ENCODE measurements at regions not wholly inside any gene's neighbourhood (a gene's known extent, or its start where the extent isn't known, plus 50 kb on each side); places are given as distances from the start of the nearest gene placed in this dataset.
"Not testable (repeated sequence)": the region's sequence is repeated elsewhere in the genome, so short reads cannot be mapped to it uniquely, and the experiment has no call there.

DNA sequence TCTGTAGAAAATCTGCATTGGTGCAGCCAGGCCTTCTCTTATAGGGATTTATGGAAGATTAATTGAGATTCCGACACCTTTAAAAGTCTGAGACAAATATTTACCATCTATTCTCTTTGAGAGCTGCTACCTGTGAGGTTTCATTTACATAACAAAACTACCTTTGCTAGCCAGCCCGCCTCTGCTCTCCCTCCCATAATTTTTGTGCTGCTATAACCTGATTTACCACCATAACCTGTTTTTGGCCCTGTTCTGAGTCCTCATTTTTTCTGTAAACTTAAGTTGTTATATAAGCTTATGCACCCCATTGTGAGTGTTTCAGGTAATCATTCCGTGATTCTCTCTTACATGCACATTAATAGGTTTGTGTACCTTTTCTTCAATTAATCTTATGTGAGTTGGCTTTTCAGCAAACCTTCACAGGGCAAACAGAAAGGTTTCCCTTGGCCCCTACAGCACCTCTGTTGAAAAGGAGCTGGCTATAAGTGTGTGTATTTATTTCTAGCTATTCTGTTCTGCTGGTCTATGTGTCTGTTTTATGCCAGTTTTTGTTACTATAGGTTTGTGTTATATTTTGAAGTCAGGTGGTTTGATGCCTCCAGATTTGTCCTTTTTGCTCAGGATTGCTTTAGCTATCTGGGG lies 114.9 kb upstream of the XIRP2 start:
- Histone ChIP-seq H3K4me3 (ENCODE audit: low read depth, low read length) (no peak overlapping the region), H3K27me3 (ENCODE audit: control insufficient read depth, insufficient read depth, low read length) (no peaks in the 10 kb centered on the region), H3K36me3 (ENCODE audit: control insufficient read depth, insufficient read depth, low read length) (no peaks in the 10 kb centered on the region)
- TF ChIP-seq, protein P1, sequence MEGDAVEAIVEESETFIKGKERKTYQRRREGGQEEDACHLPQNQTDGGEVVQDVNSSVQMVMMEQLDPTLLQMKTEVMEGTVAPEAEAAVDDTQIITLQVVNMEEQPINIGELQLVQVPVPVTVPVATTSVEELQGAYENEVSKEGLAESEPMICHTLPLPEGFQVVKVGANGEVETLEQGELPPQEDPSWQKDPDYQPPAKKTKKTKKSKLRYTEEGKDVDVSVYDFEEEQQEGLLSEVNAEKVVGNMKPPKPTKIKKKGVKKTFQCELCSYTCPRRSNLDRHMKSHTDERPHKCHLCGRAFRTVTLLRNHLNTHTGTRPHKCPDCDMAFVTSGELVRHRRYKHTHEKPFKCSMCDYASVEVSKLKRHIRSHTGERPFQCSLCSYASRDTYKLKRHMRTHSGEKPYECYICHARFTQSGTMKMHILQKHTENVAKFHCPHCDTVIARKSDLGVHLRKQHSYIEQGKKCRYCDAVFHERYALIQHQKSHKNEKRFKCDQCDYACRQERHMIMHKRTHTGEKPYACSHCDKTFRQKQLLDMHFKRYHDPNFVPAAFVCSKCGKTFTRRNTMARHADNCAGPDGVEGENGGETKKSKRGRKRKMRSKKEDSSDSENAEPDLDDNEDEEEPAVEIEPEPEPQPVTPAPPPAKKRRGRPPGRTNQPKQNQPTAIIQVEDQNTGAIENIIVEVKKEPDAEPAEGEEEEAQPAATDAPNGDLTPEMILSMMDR (IDR thresholded peaks at IDR 0.05; ENCODE audit: insufficient read depth, low read length, poor library complexity, severe bottlenecking), result no peak
- no peak for DNase-seq (ENCODE audit: low read depth)

DNA sequence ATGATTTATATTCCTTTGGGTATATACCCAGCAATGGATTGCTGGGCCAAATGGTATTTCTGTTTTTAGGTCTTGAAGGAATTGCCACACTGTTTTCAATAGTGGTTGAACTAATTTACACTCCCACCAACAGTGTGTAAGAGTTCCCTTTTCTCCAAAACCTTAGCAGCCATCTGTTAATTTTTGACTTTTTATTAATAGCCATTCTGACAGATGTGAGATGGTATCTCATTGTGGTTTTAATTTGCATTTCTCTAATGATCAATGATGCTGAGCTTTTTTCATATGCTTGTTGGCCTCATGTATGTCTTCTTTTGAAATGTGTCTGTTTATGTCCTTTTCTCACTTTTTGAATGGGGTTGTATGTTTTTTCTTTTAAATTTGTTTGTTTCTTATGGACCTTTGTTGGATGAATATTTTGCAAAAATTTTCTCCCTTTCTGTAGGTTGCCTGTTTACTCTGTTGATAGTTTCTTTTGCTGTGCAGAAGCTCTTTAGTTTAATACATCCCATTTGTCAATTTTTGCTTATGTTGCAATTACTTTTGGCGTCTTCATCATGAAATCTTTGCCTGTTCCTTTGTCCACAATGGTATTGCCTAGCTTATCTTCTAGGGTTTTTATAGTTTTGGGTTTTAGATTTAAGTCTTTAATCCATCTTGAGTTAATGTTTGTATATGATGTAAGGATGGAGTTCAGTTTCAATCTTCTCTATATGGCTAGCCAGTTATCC lies 119.7 kb upstream of the XIRP2 start:
- no peaks in the 10 kb centered on the region for H3K27me3 ChIP-seq (ENCODE audit: control insufficient read depth, insufficient read depth, low read length)
- no peaks in the 10 kb centered on the region for H3K36me3 ChIP-seq (ENCODE audit: control insufficient read depth, insufficient read depth, low read length)
- DNase-seq (ENCODE audit: low read depth), result no peak
- no peak overlapping the region for H3K4me3 ChIP-seq (ENCODE audit: low read depth, low read length)
- TF ChIP-seq, protein P1 (IDR thresholded peaks at IDR 0.05; ENCODE audit: insufficient read depth, low read length, poor library complexity, severe bottlenecking), result no peak

DNA sequence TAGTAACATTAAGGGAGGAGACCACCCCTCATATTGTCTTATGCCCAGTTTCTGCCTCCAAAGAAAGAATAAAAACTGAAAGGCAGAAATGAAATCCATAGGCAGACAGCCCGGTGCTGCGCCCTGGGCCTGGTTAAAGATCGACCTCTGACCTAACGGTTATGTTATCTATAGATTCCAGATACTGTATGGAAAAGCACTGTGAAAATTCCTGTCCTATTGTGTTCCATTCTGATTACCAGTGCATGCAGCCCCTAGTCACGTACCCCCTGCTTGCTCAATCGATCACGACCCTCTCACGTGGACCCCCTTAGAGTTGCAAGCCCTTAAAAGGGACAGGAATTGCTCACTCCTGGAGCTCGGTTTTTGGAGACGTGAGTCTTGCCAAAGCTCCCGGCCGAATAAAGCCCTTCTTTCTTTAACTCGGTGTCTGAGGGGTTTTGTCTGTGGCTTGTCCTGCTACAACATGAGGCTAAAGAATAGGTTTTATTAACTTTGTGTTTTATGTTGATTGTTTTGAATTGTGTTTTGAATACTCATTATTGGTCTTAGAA lies 121.4 kb upstream of the XIRP2 start:
- H3K36me3 ChIP-seq (ENCODE audit: control insufficient read depth, insufficient read depth, low read length); DNase-seq (ENCODE audit: low read depth); H3K4me3 ChIP-seq (ENCODE audit: low read depth, low read length); H3K27me3 ChIP-seq (ENCODE audit: control insufficient read depth, insufficient read depth, low read length): not testable (repeated sequence)

DNA sequence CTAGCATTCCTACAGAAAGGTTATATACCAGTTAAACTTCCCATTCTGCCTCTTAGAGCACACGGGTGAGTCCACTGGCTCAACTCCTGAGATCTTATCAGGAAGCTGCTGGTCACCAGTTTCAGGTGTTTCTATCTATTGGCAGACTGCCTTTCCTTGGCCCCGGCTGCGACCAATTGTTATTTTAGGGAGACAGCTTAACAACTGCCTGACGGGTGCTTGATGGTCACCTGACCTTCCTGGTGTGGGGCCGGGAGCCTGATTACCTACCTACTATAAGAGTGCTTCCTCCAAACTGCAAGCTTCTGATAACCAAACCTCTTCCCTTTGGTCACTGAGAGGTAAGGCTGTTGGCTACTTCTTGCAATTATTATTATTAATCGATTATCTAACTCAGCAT lies 122.1 kb upstream of the XIRP2 start:
- Histone ChIP-seq H3K36me3 (ENCODE audit: control insufficient read depth, insufficient read depth, low read length) (no peaks in the 10 kb centered on the region), H3K27me3 (ENCODE audit: control insufficient read depth, insufficient read depth, low read length) (no peaks in the 10 kb centered on the region), H3K4me3 (ENCODE audit: low read depth, low read length) (no peak overlapping the region)
- TF ChIP-seq, protein P1 (IDR thresholded peaks at IDR 0.05; ENCODE audit: insufficient read depth, low read length, poor library complexity, severe bottlenecking), result no peak
- DNase-seq (ENCODE audit: low read depth), result no peak

DNA sequence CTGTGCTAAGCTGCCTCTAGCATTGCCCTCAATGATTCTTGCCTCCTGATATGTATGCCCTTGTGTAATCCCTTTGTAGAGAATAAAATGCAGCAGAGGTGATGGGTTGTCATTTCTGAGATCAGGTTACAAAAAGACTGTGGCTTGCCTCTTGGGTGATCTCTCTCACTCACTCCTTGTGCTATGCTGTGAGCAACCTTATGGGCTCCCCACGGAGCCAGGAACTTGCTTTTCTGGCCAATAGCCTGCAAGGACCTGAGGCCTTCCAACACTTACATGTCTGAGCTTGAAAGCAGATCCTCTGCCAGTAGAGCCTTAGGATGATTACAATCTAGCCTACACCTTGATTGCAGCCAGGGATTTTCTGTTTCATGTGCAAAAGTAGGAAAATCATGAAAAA lies 123.1 kb upstream of the XIRP2 start:
- Histone ChIP-seq H3K4me3 (ENCODE audit: low read depth, low read length) (no peak overlapping the region), H3K36me3 (ENCODE audit: control insufficient read depth, insufficient read depth, low read length) (no peaks in the 10 kb centered on the region), H3K27me3 (ENCODE audit: control insufficient read depth, insufficient read depth, low read length) (no peaks in the 10 kb centered on the region)
- no peak for DNase-seq (ENCODE audit: low read depth)
- TF ChIP-seq, protein P1 (IDR thresholded peaks at IDR 0.05; ENCODE audit: insufficient read depth, low read length, poor library complexity, severe bottlenecking), result no peak

DNA sequence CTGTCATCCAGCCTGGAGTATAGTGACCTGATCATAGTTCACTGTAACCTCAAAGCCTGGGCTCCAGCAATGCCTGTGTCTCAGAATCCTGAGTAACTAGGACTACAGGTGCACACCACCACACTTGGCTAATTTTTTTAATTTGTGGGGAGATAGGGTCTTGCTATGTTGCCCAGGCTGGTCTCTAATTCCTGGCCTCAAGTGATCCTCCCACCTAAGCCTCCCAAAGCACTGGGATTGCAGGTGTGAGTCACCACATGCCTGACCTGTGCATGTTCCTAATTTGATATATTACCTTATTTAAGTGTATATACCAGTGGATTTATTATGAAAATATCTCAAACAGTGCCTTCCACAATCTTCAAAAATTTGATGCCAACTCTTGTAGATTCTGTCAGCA lies 123.6 kb upstream of the XIRP2 start:
- no peak for DNase-seq (ENCODE audit: low read depth)
- TF ChIP-seq, protein P1 (IDR thresholded peaks at IDR 0.05; ENCODE audit: insufficient read depth, low read length, poor library complexity, severe bottlenecking), result no peak
- no peaks in the 10 kb centered on the region for H3K27me3 ChIP-seq (ENCODE audit: control insufficient read depth, insufficient read depth, low read length)
- H3K4me3 ChIP-seq (ENCODE audit: low read depth, low read length), result no peak overlapping the region
- no peaks in the 10 kb centered on the region for H3K36me3 ChIP-seq (ENCODE audit: control insufficient read depth, insufficient read depth, low read length)

Data from kidney epithelial cell (primary cell).